Osteoblast (primary cell): ENCODE measurements at regions not wholly inside any gene's neighbourhood (a gene's known extent, or its start where the extent isn't known, plus 50 kb on each side); places are given as distances from the start of the nearest gene placed in this dataset.

ENCODE experiments used
- DNase-seq: peaks from one replicate; pipeline ENCODE4 v3.0.0; 2011; ENCODE audit warnings: low spot score, mixed read lengths; ENCODE audit not compliant: insufficient read length; ENCODE audit errors: missing footprints
- H2AFZ ChIP-seq: 2 replicates; pipeline ENCODE4 v1.6.0; 2011; ENCODE audit warnings: mild to moderate bottlenecking, low read length
- H3K27ac ChIP-seq: 2 replicates; pipeline ENCODE4 v1.5.1; 2011; ENCODE audit warnings: mild to moderate bottlenecking, low read depth, low read length, moderate library complexity
- H3K27me3 ChIP-seq: 2 replicates; pipeline ENCODE4 v1.6.0; 2012; ENCODE audit warnings: mild to moderate bottlenecking, control low read depth, inconsistent platforms, low read length, moderate library complexity; ENCODE audit not compliant: insufficient read depth
- H3K36me3 ChIP-seq: 2 replicates; pipeline ENCODE4 v1.5.1; 2011; ENCODE audit warnings: mild to moderate bottlenecking, low read length, control low read depth, moderate library complexity; ENCODE audit not compliant: insufficient read depth
- H3K4me1 ChIP-seq: 2 replicates; pipeline ENCODE4 v1.5.1; 2011; ENCODE audit warnings: mild to moderate bottlenecking, low read length, control low read depth, moderate library complexity; ENCODE audit not compliant: insufficient read depth
- H3K4me2 ChIP-seq: 2 replicates; pipeline ENCODE4 v1.6.0; 2011; ENCODE audit warnings: mild to moderate bottlenecking, low read length; ENCODE audit not compliant: insufficient read depth
- H3K4me3 ChIP-seq: fragments of 200-600 bp; sonication (generic); 3 replicates; pipeline ENCODE4 v1.5.1; 2012; ENCODE audit warnings: mild to moderate bottlenecking, low read length, inconsistent platforms; ENCODE audit not compliant: insufficient read depth
- H3K79me2 ChIP-seq: 2 replicates; pipeline ENCODE4 v1.6.0; 2012; ENCODE audit warnings: mild to moderate bottlenecking, low read length, control low read depth, inconsistent platforms; ENCODE audit not compliant: insufficient read depth
- H3K9me3 ChIP-seq: 2 replicates; pipeline ENCODE4 v1.5.1; 2011; ENCODE audit warnings: low read depth, low read length, control low read depth
- H4K20me1 ChIP-seq: 2 replicates; pipeline ENCODE4 v1.6.0; 2012; ENCODE audit warnings: mild to moderate bottlenecking, low read length, control low read depth; ENCODE audit not compliant: insufficient read depth
- TF ChIP-seq, protein P1 (sequence below): IDR thresholded peaks from 2 replicates; pipeline ENCODE4 v1.5.1; 2011; ENCODE audit warnings: mild to moderate bottlenecking, low read depth, low read length, moderate library complexity; ENCODE audit errors: extremely low read depth

DNA sequence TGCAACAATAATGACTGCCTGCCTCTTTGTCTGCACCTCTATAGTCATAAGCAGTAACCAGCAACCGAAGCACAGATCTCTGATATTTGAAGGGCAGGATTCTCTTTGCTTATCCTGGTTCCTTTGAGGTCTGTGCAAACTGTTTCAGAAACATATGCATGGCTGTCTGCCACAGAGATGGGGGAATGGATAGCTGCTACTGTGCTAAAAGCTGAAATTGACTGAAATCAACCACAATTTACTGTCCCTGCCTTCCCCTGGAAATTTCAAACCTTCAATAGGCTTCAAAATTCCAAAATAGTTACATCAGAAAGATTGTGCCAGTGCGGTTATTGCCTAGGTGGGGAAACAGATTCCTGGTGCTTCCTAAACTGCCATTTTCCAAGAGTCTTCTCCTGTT lies 136.8 kb upstream of the GORAB start:
- no peak overlapping the region for H3K4me3 ChIP-seq
- no peak for DNase-seq
- TF ChIP-seq, protein P1, sequence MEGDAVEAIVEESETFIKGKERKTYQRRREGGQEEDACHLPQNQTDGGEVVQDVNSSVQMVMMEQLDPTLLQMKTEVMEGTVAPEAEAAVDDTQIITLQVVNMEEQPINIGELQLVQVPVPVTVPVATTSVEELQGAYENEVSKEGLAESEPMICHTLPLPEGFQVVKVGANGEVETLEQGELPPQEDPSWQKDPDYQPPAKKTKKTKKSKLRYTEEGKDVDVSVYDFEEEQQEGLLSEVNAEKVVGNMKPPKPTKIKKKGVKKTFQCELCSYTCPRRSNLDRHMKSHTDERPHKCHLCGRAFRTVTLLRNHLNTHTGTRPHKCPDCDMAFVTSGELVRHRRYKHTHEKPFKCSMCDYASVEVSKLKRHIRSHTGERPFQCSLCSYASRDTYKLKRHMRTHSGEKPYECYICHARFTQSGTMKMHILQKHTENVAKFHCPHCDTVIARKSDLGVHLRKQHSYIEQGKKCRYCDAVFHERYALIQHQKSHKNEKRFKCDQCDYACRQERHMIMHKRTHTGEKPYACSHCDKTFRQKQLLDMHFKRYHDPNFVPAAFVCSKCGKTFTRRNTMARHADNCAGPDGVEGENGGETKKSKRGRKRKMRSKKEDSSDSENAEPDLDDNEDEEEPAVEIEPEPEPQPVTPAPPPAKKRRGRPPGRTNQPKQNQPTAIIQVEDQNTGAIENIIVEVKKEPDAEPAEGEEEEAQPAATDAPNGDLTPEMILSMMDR = no peak

DNA sequence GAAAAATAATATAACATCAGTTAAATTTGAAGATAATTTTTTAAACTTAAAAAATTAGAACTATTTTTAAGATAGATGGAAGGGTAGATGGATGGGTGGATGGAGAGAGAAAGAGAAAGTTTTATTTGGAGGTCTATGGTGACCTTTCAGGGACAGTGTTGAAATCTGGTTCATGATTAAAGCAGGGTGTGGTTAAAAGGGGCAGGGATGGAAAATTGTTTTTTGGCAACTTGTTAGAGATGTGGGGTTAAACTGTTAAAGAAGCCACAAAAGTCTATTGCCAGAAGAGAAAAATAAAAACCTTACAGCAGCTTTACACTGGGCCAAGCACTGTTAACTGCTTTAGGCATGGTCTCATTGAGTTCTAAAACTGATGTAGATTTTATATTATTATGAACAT lies 134.9 kb upstream of the GORAB start:
- H3K4me2 ChIP-seq = no peak overlapping the region
- no peaks in the 10 kb centered on the region for H3K27me3 ChIP-seq
- H4K20me1 ChIP-seq = no peaks in the 10 kb centered on the region
- H3K27ac ChIP-seq = no peak overlapping the region
- no peak overlapping the region for H3K4me3 ChIP-seq
- no peaks in the 10 kb centered on the region for H3K79me2 ChIP-seq
- no peaks in the 10 kb centered on the region for H3K4me1 ChIP-seq
- DNase-seq = no peak
- H2AFZ ChIP-seq = no peak overlapping the region
- TF ChIP-seq, protein P1 = no peak
- H3K9me3 ChIP-seq = no peaks in the 10 kb centered on the region
- H3K36me3 ChIP-seq = no peaks in the 10 kb centered on the region

More for the DNA sequence above, 136.8 kb upstream of the GORAB start:
- H4K20me1 ChIP-seq = no peaks in the 10 kb centered on the region
- no peaks in the 10 kb centered on the region for H3K79me2 ChIP-seq
- H3K4me2 ChIP-seq = no peak overlapping the region
- H3K9me3 ChIP-seq = no peaks in the 10 kb centered on the region
- peak overlapping the region; percentile 10 for H2AFZ ChIP-seq
- no peaks in the 10 kb centered on the region for H3K36me3 ChIP-seq
- H3K4me1 ChIP-seq = no peaks in the 10 kb centered on the region
- no peaks in the 10 kb centered on the region for H3K27me3 ChIP-seq
- no peak overlapping the region for H3K27ac ChIP-seq

DNA sequence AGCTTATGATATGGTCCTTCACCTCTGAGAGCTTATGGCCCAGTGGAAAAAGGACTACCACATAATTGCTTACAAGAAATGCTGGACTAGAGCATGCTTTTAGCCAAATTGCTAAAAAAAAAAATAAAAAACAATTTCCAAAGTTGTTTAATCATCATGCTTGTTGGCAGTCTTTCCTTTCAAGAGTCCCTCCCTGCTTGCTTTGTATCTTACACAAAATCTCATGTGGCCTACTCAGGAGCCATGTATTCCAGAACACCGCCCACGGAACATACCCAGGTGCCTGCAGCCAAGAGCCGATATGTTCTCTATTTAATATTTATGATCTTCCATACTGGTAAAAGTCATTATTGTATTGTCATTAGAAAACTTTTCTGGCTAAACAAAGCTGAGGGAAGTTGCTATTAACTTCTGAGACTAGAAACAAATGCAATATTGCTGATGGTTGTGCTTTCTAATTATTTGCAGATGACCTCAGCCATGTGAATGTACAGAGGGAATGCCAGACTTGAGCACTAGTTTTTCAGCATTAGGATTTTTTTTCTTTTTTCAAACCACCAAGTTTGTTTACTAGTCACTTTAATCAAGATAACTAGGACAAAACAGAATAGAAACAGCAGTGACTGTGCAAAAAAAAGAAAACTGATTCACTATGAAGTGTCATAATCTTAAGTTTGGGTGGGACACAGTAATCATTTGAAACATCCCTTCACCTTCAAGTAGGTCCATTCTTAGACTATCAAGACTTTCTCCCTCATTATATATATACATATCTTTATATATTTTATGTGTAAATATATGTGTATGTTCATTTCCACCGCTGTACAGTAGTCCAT lies 129.3 kb upstream of the GORAB start:
- Histone ChIP-seq H3K27me3 (no peaks in the 10 kb centered on the region), H3K9me3 (no peaks in the 10 kb centered on the region), H3K4me1 (peaks cover 9% of the 10 kb centered on the region), H3K4me2 (no peak overlapping the region), H3K27ac (no peak overlapping the region), H3K4me3 (no peak overlapping the region), H2AFZ (no peak overlapping the region), H4K20me1 (no peaks in the 10 kb centered on the region), H3K79me2 (no peaks in the 10 kb centered on the region), H3K36me3 (no peaks in the 10 kb centered on the region)
- TF ChIP-seq, protein P1 = no peak
- no peak for DNase-seq

DNA sequence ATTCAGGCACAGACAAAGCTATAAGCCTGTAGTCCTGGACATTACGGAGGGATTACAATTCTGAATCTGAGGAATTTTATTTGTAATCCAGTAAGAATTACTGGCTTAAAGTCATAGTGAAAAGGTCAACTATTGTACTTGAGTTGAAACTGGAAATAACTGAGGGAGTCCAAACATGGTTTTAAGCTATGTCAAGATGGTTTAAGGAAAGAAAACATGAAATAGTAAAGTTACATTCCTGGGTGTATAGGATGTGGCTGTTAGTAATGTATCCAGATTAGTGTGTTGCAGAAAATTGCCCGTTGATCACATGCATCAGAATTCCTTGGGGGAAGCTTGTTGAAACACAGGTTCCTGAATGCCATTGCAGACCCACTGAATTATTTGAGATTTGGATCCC lies 124.8 kb upstream of the GORAB start:
- no peaks in the 10 kb centered on the region for H3K9me3 ChIP-seq
- peak overlapping the region; percentile 39 for H2AFZ ChIP-seq
- no peaks in the 10 kb centered on the region for H3K27me3 ChIP-seq
- no peaks in the 10 kb centered on the region for H3K79me2 ChIP-seq
- H3K27ac ChIP-seq = peak overlapping the region; percentile 21
- no peaks in the 10 kb centered on the region for H4K20me1 ChIP-seq
- H3K36me3 ChIP-seq = no peaks in the 10 kb centered on the region
- H3K4me2 ChIP-seq = no peak overlapping the region
- TF ChIP-seq, protein P1 = no peak
- no peak for DNase-seq
- no peak overlapping the region for H3K4me3 ChIP-seq
- peaks cover 28% of the 10 kb centered on the region for H3K4me1 ChIP-seq
